Activated T-helper 17 cell treated with anti-CD3 and anti-CD28 coated beads, Interleukin-2, amount 50 U/mL, for 72 hours (primary cell): ENCODE measurements at regions not wholly inside any gene's neighbourhood (a gene's known extent, or its start where the extent isn't known, plus 50 kb on each side); places are given as distances from the start of the nearest gene placed in this dataset.
"Not testable (repeated sequence)": the region's sequence is repeated elsewhere in the genome, so short reads cannot be mapped to it uniquely, and the experiment has no call there.

ENCODE experiments used
- ATAC-seq: fragments of 150-1000 bp; cut with Tn5 transposase; replicated peaks from 2 replicates; pipeline ENCODE4 v1.10.0; 2021; ENCODE audit warnings: mild to moderate bottlenecking, moderate library complexity
- H3K27ac Mint-ChIP-seq: one replicate; pipeline ENCODE4 v1.8.0; 2022; ENCODE audit warnings: mixed read lengths
- H3K27me3 Mint-ChIP-seq: one replicate; pipeline ENCODE4 v1.8.0; 2022; ENCODE audit warnings: mixed read lengths
- H3K36me3 Mint-ChIP-seq: one replicate; pipeline ENCODE4 v1.8.0; 2022; ENCODE audit warnings: low read depth, mild to moderate bottlenecking, mixed read lengths
- H3K4me1 Mint-ChIP-seq: one replicate; pipeline ENCODE4 v1.8.0; 2022; ENCODE audit warnings: mixed read lengths
- H3K4me3 Mint-ChIP-seq: one replicate; pipeline ENCODE4 v1.8.0; 2022; ENCODE audit warnings: mild to moderate bottlenecking, mixed read lengths
- H3K9me3 Mint-ChIP-seq: one replicate; pipeline ENCODE4 v1.8.0; 2022; ENCODE audit warnings: mixed read lengths

GRCh38 chr5:105640328-105640727 is 2030.4 kb downstream of the EFNA5 start:
- no peak for ATAC-seq
- Mint-ChIP-seq H3K9me3 (peaks cover 12% of the 10 kb centered on the region), H3K4me1 (no peaks in the 10 kb centered on the region), H3K36me3 (no peaks in the 10 kb centered on the region), H3K27me3 (no peaks in the 10 kb centered on the region), H3K27ac (no peak overlapping the region), H3K4me3 (no peak overlapping the region)

GRCh38 chr5:105639511-105639910 is 2031.2 kb downstream of the EFNA5 start:
- Mint-ChIP-seq H3K4me3 (no peak overlapping the region), H3K36me3 (no peaks in the 10 kb centered on the region), H3K27me3 (no peaks in the 10 kb centered on the region), H3K4me1 (no peaks in the 10 kb centered on the region), H3K9me3 (peaks cover 12% of the 10 kb centered on the region), H3K27ac (no peak overlapping the region)
- no peak for ATAC-seq

GRCh38 chr5:105639068-105639467 is 2031.7 kb downstream of the EFNA5 start:
- Mint-ChIP-seq H3K27me3 (no peaks in the 10 kb centered on the region), H3K4me1 (no peaks in the 10 kb centered on the region), H3K9me3 (peaks cover 7% of the 10 kb centered on the region), H3K4me3 (no peak overlapping the region), H3K36me3 (no peaks in the 10 kb centered on the region), H3K27ac (no peak overlapping the region)
- ATAC-seq = no peak

- no peak overlapping the region for H3K4me3 Mint-ChIP-seq
- no peak for ATAC-seq
- no peaks in the 10 kb centered on the region for H3K4me1 Mint-ChIP-seq
- H3K36me3 Mint-ChIP-seq = no peaks in the 10 kb centered on the region
- no peaks in the 10 kb centered on the region for H3K27me3 Mint-ChIP-seq
- peaks cover 5% of the 10 kb centered on the region for H3K9me3 Mint-ChIP-seq
- H3K27ac Mint-ChIP-seq = no peak overlapping the region
Observed at GRCh38 chr5:105638437-105638836, 2032.3 kb downstream of the EFNA5 start.

GRCh38 chr5:105632043-105632442 is 2038.7 kb downstream of the EFNA5 start:
- Mint-ChIP-seq H3K9me3 (peaks cover 5% of the 10 kb centered on the region), H3K4me3 (no peak overlapping the region)

GRCh38 chr5:105630803-105631202 is 2039.9 kb downstream of the EFNA5 start:
- Mint-ChIP-seq H3K9me3 (peaks cover 2% of the 10 kb centered on the region), H3K27me3 (no peaks in the 10 kb centered on the region), H3K4me3 (no peak overlapping the region), H3K4me1 (no peaks in the 10 kb centered on the region), H3K27ac (no peak overlapping the region), H3K36me3 (no peaks in the 10 kb centered on the region)
- ATAC-seq = no peak

More at GRCh38 chr5:105632043-105632442, 2038.7 kb downstream of the EFNA5 start:
- no peak for ATAC-seq
- Mint-ChIP-seq H3K4me1 (no peaks in the 10 kb centered on the region), H3K27me3 (no peaks in the 10 kb centered on the region), H3K36me3 (no peaks in the 10 kb centered on the region), H3K27ac (no peak overlapping the region)

- peaks cover 3% of the 10 kb centered on the region for H3K9me3 Mint-ChIP-seq
- no peak overlapping the region for H3K27ac Mint-ChIP-seq
- ATAC-seq = no peak
- no peak overlapping the region for H3K4me3 Mint-ChIP-seq
- H3K4me1 Mint-ChIP-seq = no peaks in the 10 kb centered on the region
- H3K36me3 Mint-ChIP-seq = no peaks in the 10 kb centered on the region
- H3K27me3 Mint-ChIP-seq = no peaks in the 10 kb centered on the region
Observed at GRCh38 chr5:105619725-105620124, 2051.0 kb downstream of the EFNA5 start.

GRCh38 chr5:105617436-105618215 is 2053.1 kb downstream of the EFNA5 start:
- Mint-ChIP-seq H3K4me1 (no peaks in the 10 kb centered on the region), H3K36me3 (no peaks in the 10 kb centered on the region), H3K27me3 (no peaks in the 10 kb centered on the region), H3K27ac (no peak overlapping the region), H3K9me3 (peaks cover 3% of the 10 kb centered on the region), H3K4me3 (no peak overlapping the region)
- ATAC-seq = no peak

GRCh38 chr5:105616599-105616998 is 2054.0 kb upstream of the NUDT12 start:
- Mint-ChIP-seq H3K4me1 (no peaks in the 10 kb centered on the region), H3K27me3 (no peaks in the 10 kb centered on the region), H3K4me3 (no peak overlapping the region), H3K27ac (no peak overlapping the region), H3K9me3 (no peaks in the 10 kb centered on the region), H3K36me3 (no peaks in the 10 kb centered on the region)
- no peak for ATAC-seq

GRCh38 chr5:105602406-105602805 is 2039.8 kb upstream of the NUDT12 start:
- not testable (repeated sequence) for H3K9me3 Mint-ChIP-seq, H3K27me3 Mint-ChIP-seq, H3K36me3 Mint-ChIP-seq, ATAC-seq, H3K4me3 Mint-ChIP-seq, H3K27ac Mint-ChIP-seq, H3K4me1 Mint-ChIP-seq

- no peaks in the 10 kb centered on the region for H3K9me3 Mint-ChIP-seq
- H3K4me3 Mint-ChIP-seq = no peak overlapping the region
- no peaks in the 10 kb centered on the region for H3K36me3 Mint-ChIP-seq
- no peak for ATAC-seq
- H3K27ac Mint-ChIP-seq = no peak overlapping the region
- no peaks in the 10 kb centered on the region for H3K27me3 Mint-ChIP-seq
- no peaks in the 10 kb centered on the region for H3K4me1 Mint-ChIP-seq
Observed at GRCh38 chr5:105593011-105593760, 2030.6 kb upstream of the NUDT12 start.

GRCh38 chr5:105587963-105588662 is 2025.5 kb upstream of the NUDT12 start:
- H3K9me3 Mint-ChIP-seq = peaks cover 4% of the 10 kb centered on the region
- H3K27me3 Mint-ChIP-seq = no peaks in the 10 kb centered on the region
- no peaks in the 10 kb centered on the region for H3K36me3 Mint-ChIP-seq
- ATAC-seq = no peak
- H3K4me3 Mint-ChIP-seq = no peak overlapping the region
- no peaks in the 10 kb centered on the region for H3K4me1 Mint-ChIP-seq
- no peak overlapping the region for H3K27ac Mint-ChIP-seq

GRCh38 chr5:105581988-105582690 is 2019.5 kb upstream of the NUDT12 start:
- H3K9me3 Mint-ChIP-seq = peaks cover 17% of the 10 kb centered on the region
- no peaks in the 10 kb centered on the region for H3K4me1 Mint-ChIP-seq

GRCh38 chr5:105573575-105573974 is 2011.0 kb upstream of the NUDT12 start:
- Mint-ChIP-seq H3K4me1 (no peaks in the 10 kb centered on the region), H3K4me3 (no peak overlapping the region), H3K27me3 (no peaks in the 10 kb centered on the region), H3K36me3 (no peaks in the 10 kb centered on the region), H3K27ac (no peak overlapping the region), H3K9me3 (peaks cover 5% of the 10 kb centered on the region)
- ATAC-seq = no peak

More at GRCh38 chr5:105581988-105582690, 2019.5 kb upstream of the NUDT12 start:
- no peaks in the 10 kb centered on the region for H3K27me3 Mint-ChIP-seq
- no peak overlapping the region for H3K4me3 Mint-ChIP-seq
- ATAC-seq = no peak
- no peaks in the 10 kb centered on the region for H3K36me3 Mint-ChIP-seq
- no peak overlapping the region for H3K27ac Mint-ChIP-seq
